ENCODE measurements at regions not wholly inside any gene's neighbourhood (a gene's known extent, or its start where the extent isn't known, plus 50 kb on each side); places are given as distances from the start of the nearest gene placed in this dataset.
"Not testable (repeated sequence)": the region's sequence is repeated elsewhere in the genome, so short reads cannot be mapped to it uniquely, and the experiment has no call there.

DNA sequence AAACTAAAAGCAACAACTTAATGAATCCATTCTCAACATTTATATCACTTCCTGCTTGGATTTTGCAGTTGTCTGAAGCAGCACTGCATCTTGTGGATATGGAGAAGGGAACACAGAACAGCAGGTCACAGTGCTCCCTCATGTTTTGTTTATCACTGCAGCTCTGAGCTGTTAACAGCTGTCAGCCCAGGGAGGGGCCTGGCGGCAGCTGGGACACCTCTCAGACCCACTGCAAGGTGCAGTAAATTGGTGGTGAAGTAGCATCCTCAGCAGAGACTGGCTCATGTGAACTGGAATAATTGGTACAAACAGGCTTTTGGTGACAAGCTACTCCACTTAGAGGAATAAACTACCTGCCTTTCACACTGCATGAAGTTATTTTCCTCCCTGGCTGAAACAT lies 170.4 kb downstream of the LIG4 start:
- WGBS, 2 experiments: 71 to 83% methylated on average over 1 of the region's 1 CpG
- Histone ChIP-seq H3K27me3 (ENCODE audit: control insufficient read depth, insufficient read depth, low read length, poor library complexity, severe bottlenecking) (no peaks in the 10 kb centered on the region), H3K4me3 (ENCODE audit: insufficient read depth, low read depth, low read length) (no peak overlapping the region)

DNA sequence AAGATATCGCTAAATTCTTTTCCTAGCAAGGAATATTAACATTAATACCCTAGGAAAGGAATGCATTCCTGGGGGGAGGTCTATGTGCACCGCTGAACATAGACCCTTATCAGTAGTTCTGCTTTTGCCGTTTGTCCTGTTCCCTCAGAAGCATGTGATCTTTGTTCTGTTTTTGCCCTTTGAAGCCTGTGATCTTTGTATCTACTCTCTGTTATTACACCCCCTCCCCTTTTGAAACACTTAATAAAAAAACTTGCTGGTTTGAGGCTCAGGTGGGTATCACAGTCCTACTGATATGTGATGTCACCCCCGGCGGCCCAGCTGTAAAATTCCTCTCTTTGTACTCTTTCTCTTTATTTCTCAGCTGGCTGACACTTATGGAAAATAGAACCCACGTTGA lies 172.5 kb downstream of the LIG4 start:
- H3K4me1 ChIP-seq (ENCODE audit: control insufficient read depth, insufficient read depth, low read length); H3K27me3 ChIP-seq (ENCODE audit: control insufficient read depth, insufficient read depth, low read length, poor library complexity, severe bottlenecking); H3K4me3 ChIP-seq (ENCODE audit: insufficient read depth, low read depth, low read length); H3K36me3 ChIP-seq (ENCODE audit: control insufficient read depth, insufficient read depth, low read length); H3K27ac ChIP-seq (ENCODE audit: insufficient read depth, low read depth, low read length, poor library complexity, severe bottlenecking); H3K9me3 ChIP-seq (ENCODE audit: control insufficient read depth, low read length): not testable (repeated sequence)
- 93 to 96% methylated on average over 5 to 6 of the region's 6 CpGs for WGBS, 2 experiments

More for the DNA sequence above, 170.4 kb downstream of the LIG4 start:
- Histone ChIP-seq H3K9me3 (ENCODE audit: control insufficient read depth, low read length) (no peaks in the 10 kb centered on the region), H3K4me1 (ENCODE audit: control insufficient read depth, insufficient read depth, low read length) (no peaks in the 10 kb centered on the region), H3K36me3 (ENCODE audit: control insufficient read depth, insufficient read depth, low read length) (no peaks in the 10 kb centered on the region), H3K27ac (ENCODE audit: insufficient read depth, low read depth, low read length, poor library complexity, severe bottlenecking) (no peak overlapping the region)

DNA sequence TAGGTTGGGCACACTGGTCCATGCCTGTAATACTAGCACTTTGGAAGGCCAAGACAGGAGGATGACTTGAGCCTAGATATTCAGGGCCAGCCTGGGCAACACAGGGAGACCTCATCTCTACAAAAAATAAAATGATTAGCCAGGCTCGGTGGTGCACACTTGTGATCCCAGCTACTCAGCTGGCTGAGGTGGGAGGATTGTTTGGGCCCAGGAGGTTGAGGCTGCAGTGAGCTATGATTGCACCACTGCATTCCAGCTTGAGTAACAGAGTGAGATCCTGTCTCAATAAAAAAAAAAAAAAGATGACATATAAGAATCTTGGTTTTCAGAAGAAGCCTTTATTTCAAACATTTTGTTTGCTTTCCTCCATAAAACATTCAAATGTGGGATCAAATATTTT lies 178.0 kb downstream of the LIG4 start:
- Histone ChIP-seq H3K36me3 (ENCODE audit: control insufficient read depth, insufficient read depth, low read length) (no peaks in the 10 kb centered on the region), H3K9me3 (ENCODE audit: control insufficient read depth, low read length) (no peaks in the 10 kb centered on the region), H3K4me3 (ENCODE audit: insufficient read depth, low read depth, low read length) (no peak overlapping the region), H3K27me3 (ENCODE audit: control insufficient read depth, insufficient read depth, low read length, poor library complexity, severe bottlenecking) (no peaks in the 10 kb centered on the region), H3K27ac (ENCODE audit: insufficient read depth, low read depth, low read length, poor library complexity, severe bottlenecking) (no peak overlapping the region), H3K4me1 (ENCODE audit: control insufficient read depth, insufficient read depth, low read length) (no peaks in the 10 kb centered on the region)
- WGBS, 2 experiments: 82 to 92% methylated on average over 1 of the region's 1 CpG

DNA sequence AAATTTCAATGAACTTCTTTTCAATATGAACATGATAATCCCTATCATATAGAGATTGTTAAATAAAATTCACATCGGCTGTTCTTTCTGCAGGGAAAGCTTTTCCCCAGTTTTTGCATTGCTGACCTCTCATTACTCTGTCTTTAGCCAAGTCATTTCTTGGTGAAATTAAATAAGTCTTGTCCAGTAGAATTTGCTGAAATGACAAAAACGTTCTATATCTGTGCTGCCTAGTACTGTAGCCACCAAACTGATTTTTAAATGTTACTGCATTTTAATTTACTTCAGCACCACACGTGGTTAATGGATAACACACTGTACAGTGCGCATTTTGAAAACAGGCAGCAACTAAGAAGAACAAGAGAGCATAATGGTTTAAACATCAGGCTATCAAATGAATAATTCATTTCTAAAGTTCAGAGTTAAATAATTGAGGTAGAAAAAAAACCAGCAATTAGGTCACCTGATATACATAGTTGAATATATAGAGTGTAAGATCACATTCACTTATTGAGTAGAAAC lies 178.9 kb downstream of the LIG4 start:
- H3K27ac ChIP-seq (ENCODE audit: insufficient read depth, low read depth, low read length, poor library complexity, severe bottlenecking): no peak overlapping the region
- H3K36me3 ChIP-seq (ENCODE audit: control insufficient read depth, insufficient read depth, low read length): no peaks in the 10 kb centered on the region
- H3K4me1 ChIP-seq (ENCODE audit: control insufficient read depth, insufficient read depth, low read length): no peaks in the 10 kb centered on the region
- no peaks in the 10 kb centered on the region for H3K27me3 ChIP-seq (ENCODE audit: control insufficient read depth, insufficient read depth, low read length, poor library complexity, severe bottlenecking)
- H3K4me3 ChIP-seq (ENCODE audit: insufficient read depth, low read depth, low read length): no peak overlapping the region
- no peaks in the 10 kb centered on the region for H3K9me3 ChIP-seq (ENCODE audit: control insufficient read depth, low read length)
- 89 to 92% methylated on average over 4 of the region's 4 CpGs for WGBS, 2 experiments

DNA sequence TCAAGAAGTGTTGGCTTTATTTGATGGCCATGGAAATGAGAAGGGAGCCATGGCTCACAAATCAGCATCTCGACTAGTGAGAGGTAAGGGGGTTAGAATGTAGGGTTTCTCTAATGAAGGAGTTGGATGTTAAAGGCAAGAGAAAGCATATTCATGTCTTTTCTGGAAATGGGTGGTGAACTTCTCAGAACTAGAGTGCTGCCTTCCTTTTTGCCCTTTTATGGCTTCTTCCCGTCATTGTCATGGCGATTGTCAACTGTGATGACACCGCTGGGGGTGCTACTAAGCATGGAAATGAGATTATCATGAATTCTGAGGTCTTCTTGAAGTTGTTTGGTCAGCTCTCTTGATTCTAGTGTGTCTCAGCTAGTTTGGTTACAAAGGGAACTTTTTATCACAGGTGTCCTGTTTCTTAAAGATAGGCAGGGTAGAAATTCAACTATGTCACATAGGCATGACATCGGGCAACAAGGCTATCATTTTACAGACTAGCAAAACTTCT lies 180.4 kb downstream of the LIG4 start:
- Histone ChIP-seq H3K9me3 (ENCODE audit: control insufficient read depth, low read length) (no peaks in the 10 kb centered on the region), H3K4me3 (ENCODE audit: insufficient read depth, low read depth, low read length) (no peak overlapping the region), H3K4me1 (ENCODE audit: control insufficient read depth, insufficient read depth, low read length) (no peaks in the 10 kb centered on the region), H3K36me3 (ENCODE audit: control insufficient read depth, insufficient read depth, low read length) (no peaks in the 10 kb centered on the region), H3K27me3 (ENCODE audit: control insufficient read depth, insufficient read depth, low read length, poor library complexity, severe bottlenecking) (no peaks in the 10 kb centered on the region), H3K27ac (ENCODE audit: insufficient read depth, low read depth, low read length, poor library complexity, severe bottlenecking) (no peak overlapping the region)
- WGBS, 2 experiments: 91 to 96% methylated on average over 5 of the region's 5 CpGs

DNA sequence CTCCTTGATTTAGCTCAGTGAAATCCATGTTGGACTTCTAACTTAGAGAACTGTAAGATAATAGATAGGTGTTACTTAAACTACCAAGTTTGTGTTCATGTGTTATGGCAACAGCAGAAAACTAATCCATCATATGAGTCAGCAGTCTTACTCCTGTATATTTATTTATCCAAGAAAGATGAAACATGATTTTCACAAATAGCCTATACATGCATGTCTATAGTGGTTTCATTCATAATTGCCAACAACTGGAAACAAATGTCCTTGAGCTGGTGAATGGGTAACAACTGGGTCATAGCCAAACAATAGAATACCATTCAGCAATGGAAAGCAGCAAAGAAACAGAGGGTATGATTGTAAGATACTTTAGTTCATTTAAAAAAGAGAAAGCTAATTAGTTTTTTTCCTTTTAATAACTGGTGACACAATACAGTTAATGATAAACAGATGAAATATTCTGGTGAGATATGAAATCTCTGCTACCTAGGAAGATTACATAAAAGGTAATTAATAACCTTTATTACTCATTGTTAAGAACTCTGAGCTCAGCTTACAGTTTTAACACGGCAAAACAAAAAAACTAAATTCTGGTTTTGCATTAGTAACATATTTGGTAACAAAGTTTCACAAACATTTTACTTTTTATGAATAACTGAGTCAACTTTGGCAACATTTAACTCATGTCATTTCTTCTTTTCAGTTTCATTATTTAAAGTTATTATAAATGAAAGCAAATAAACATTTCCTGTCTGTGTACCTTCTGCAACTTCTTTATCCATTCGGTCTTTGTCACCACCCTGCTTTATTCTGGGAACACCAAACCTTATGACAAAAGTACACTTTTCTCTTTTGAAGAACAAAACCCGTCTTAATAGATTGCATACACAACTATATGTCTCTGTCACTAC lies 181.3 kb downstream of the LIG4 start:
- H3K9me3 ChIP-seq (ENCODE audit: control insufficient read depth, low read length): no peaks in the 10 kb centered on the region
- H3K27me3 ChIP-seq (ENCODE audit: control insufficient read depth, insufficient read depth, low read length, poor library complexity, severe bottlenecking): no peaks in the 10 kb centered on the region
- no peak overlapping the region for H3K4me3 ChIP-seq (ENCODE audit: insufficient read depth, low read depth, low read length)
- no peaks in the 10 kb centered on the region for H3K36me3 ChIP-seq (ENCODE audit: control insufficient read depth, insufficient read depth, low read length)
- no peak overlapping the region for H3K27ac ChIP-seq (ENCODE audit: insufficient read depth, low read depth, low read length, poor library complexity, severe bottlenecking)
- H3K4me1 ChIP-seq (ENCODE audit: control insufficient read depth, insufficient read depth, low read length): no peaks in the 10 kb centered on the region
- 83 to 91% methylated on average over 2 of the region's 3 CpGs for WGBS, 2 experiments

DNA sequence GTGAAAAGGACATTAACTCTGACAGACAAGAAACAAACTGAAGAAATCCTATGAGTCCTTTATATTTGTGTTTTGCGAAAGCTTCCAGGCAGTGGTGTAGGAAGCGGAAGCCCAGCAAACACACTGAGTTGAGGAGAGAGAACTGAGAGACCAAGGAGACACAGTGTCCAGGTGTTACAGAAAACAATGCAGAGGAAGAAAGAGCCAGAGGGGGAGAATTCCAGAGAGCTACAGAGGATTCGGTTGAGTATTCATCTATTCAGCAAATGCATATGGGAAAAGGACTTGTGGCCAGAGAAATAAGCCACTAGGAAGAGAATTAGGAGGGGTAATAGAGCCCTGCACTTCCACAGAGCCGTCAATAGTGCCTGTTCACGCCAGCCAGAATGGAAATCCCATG lies 183.5 kb downstream of the LIG4 start:
- H3K4me3 ChIP-seq (ENCODE audit: insufficient read depth, low read depth, low read length): no peak overlapping the region
- WGBS, 2 experiments: 70 to 71% methylated on average over 5 of the region's 5 CpGs

DNA sequence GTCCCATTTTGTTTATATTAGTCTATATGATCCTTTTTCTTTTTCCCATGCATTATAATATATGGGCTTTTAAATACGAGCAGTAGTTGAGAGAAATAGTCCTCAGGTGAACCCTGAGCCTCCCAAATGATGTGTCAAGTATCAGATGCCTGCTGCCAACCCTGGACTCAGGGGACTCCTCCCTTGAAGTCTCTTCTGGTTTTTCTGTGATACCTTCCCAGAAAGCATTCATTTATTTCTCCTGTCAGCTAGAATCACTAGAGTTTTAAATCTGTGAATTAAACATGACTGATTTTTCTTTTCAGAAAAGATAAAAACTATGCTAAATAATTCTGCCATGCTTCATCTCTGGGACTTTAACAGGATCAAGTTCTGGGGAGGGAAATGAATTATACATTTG lies 184.6 kb downstream of the LIG4 start:
- no peaks in the 10 kb centered on the region for H3K27me3 ChIP-seq (ENCODE audit: control insufficient read depth, insufficient read depth, low read length, poor library complexity, severe bottlenecking)
- 89 to 100% methylated on average over 1 of the region's 1 CpG for WGBS, 2 experiments
- no peak overlapping the region for H3K4me3 ChIP-seq (ENCODE audit: insufficient read depth, low read depth, low read length)
- H3K4me1 ChIP-seq (ENCODE audit: control insufficient read depth, insufficient read depth, low read length): no peaks in the 10 kb centered on the region
- no peaks in the 10 kb centered on the region for H3K36me3 ChIP-seq (ENCODE audit: control insufficient read depth, insufficient read depth, low read length)
- H3K27ac ChIP-seq (ENCODE audit: insufficient read depth, low read depth, low read length, poor library complexity, severe bottlenecking): no peak overlapping the region
- no peaks in the 10 kb centered on the region for H3K9me3 ChIP-seq (ENCODE audit: control insufficient read depth, low read length)

More for the DNA sequence above, 183.5 kb downstream of the LIG4 start:
- H3K27ac ChIP-seq (ENCODE audit: insufficient read depth, low read depth, low read length, poor library complexity, severe bottlenecking): no peak overlapping the region
- H3K27me3 ChIP-seq (ENCODE audit: control insufficient read depth, insufficient read depth, low read length, poor library complexity, severe bottlenecking): no peaks in the 10 kb centered on the region
- H3K9me3 ChIP-seq (ENCODE audit: control insufficient read depth, low read length): no peaks in the 10 kb centered on the region
- no peaks in the 10 kb centered on the region for H3K36me3 ChIP-seq (ENCODE audit: control insufficient read depth, insufficient read depth, low read length)
- no peaks in the 10 kb centered on the region for H3K4me1 ChIP-seq (ENCODE audit: control insufficient read depth, insufficient read depth, low read length)

DNA sequence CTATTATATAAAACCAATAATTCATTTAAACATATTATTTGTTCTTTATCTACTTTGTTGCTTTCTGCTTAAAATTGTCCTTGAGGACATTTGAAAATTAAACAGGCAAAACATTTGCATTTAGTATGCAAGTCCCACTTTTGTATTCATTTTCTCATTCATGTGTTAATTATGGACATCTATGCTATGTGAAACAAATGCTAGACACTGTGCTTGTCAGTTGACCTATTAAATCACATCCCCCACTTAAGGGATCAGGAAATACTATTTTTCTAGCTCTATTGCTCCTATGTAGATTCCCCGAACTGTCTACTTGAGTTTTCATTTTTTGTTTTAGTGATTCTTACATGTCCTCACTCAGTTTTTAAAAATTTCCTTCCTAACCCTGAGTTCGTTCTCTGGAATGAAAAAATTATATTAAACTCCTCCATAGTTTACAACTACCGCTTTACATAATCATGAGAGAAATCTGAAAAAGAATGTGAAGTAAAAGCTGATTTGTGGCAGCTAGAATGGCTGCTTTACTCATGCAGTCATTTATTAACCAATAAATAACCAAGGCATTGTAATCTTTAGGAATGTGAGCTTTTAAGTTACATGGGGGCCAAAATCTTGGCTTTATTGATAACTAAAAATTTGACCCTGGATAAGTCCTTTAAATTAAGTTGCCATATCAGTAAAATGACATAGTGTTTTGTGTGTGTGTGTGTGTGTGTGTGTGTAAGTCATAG lies 188.5 kb downstream of the LIG4 start:
- WGBS, 2 experiments: 83 to 100% methylated on average over 1 to 2 of the region's 3 CpGs
- no peak overlapping the region for H3K27ac ChIP-seq (ENCODE audit: insufficient read depth, low read depth, low read length, poor library complexity, severe bottlenecking)
- H3K27me3 ChIP-seq (ENCODE audit: control insufficient read depth, insufficient read depth, low read length, poor library complexity, severe bottlenecking): no peaks in the 10 kb centered on the region

DNA sequence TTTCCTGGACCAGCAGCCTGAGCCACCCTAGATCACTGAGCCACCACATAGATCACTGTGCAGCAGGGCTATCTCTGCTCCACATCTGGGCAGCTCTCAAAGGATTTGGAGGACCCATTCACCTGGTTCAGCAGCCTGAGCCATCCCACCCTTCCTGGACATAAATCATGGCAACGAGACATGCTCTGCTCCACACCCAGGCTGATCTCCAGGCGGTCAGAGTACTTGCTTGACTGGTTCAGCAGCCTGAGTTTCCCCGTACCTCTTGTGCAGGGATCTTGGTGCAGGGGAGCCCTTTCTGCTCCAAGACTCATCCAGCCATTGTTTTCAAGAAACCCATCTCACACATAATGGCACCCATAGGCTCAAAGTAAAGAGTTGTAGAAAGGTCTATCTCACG lies 195.3 kb downstream of the LIG4 start:
- no peak overlapping the region for H3K4me3 ChIP-seq (ENCODE audit: insufficient read depth, low read depth, low read length)
- no peaks in the 10 kb centered on the region for H3K9me3 ChIP-seq (ENCODE audit: control insufficient read depth, low read length)
- no peaks in the 10 kb centered on the region for H3K36me3 ChIP-seq (ENCODE audit: control insufficient read depth, insufficient read depth, low read length)
- no peaks in the 10 kb centered on the region for H3K4me1 ChIP-seq (ENCODE audit: control insufficient read depth, insufficient read depth, low read length)
- 88 to 89% methylated on average over 4 of the region's 4 CpGs for WGBS, 2 experiments
- H3K27ac ChIP-seq (ENCODE audit: insufficient read depth, low read depth, low read length, poor library complexity, severe bottlenecking): no peak overlapping the region
- H3K27me3 ChIP-seq (ENCODE audit: control insufficient read depth, insufficient read depth, low read length, poor library complexity, severe bottlenecking): no peaks in the 10 kb centered on the region

More for the DNA sequence above, 188.5 kb downstream of the LIG4 start:
- H3K9me3 ChIP-seq (ENCODE audit: control insufficient read depth, low read length): no peaks in the 10 kb centered on the region
- H3K4me1 ChIP-seq (ENCODE audit: control insufficient read depth, insufficient read depth, low read length): no peaks in the 10 kb centered on the region
- H3K4me3 ChIP-seq (ENCODE audit: insufficient read depth, low read depth, low read length): no peak overlapping the region
- no peaks in the 10 kb centered on the region for H3K36me3 ChIP-seq (ENCODE audit: control insufficient read depth, insufficient read depth, low read length)
